ENCODE measurements at regions not wholly inside any gene's neighbourhood (a gene's known extent, or its start where the extent isn't known, plus 50 kb on each side); places are given as distances from the start of the nearest gene placed in this dataset.

- intact Hi-C loops (cut with DNase I): no loop called here
These were observed 173.3 kb upstream of the GOLIM4 start for GRCh38 chr3:168269001-168269400.

GRCh38 chr3:168267179-168267578, 171.5 kb upstream of the GOLIM4 start:
- no peaks in the 10 kb centered on the region for H3K36me3 ChIP-seq
- no peak for DNase-seq
- no peak overlapping the region for H3K9ac ChIP-seq (ENCODE audit: low read depth in 2 of 2, low read length in 2 of 2)
- no peak overlapping the region for H3K27ac ChIP-seq
- H3K9me3 ChIP-seq: no peaks in the 10 kb centered on the region
- H3K4me1 ChIP-seq: no peaks in the 10 kb centered on the region
- no peak overlapping the region for H3K4me3 ChIP-seq
- intact Hi-C loops (cut with DNase I): no loop called here
- no peaks in the 10 kb centered on the region for H3K27me3 ChIP-seq
- no peak for TF ChIP-seq CTCF (IDR thresholded peaks at IDR 0.05)

More at GRCh38 chr3:168269001-168269400, 173.3 kb upstream of the GOLIM4 start:
- Histone ChIP-seq H3K27ac (no peak overlapping the region), H3K9ac (ENCODE audit: low read depth in 2 of 2, low read length in 2 of 2) (no peak overlapping the region), H3K4me3 (no peak overlapping the region), H3K27me3 (no peaks in the 10 kb centered on the region), H3K36me3 (no peaks in the 10 kb centered on the region), H3K4me1 (no peaks in the 10 kb centered on the region), H3K9me3 (no peaks in the 10 kb centered on the region)
- no peak for DNase-seq
- no peak for TF ChIP-seq CTCF (IDR thresholded peaks at IDR 0.05)

GRCh38 chr3:168266335-168266734, 170.6 kb upstream of the GOLIM4 start:
- no peak overlapping the region for H3K9ac ChIP-seq (ENCODE audit: low read depth in 2 of 2, low read length in 2 of 2)
- no peaks in the 10 kb centered on the region for H3K9me3 ChIP-seq
- intact Hi-C loops (cut with DNase I): no loop called here
- no peak overlapping the region for H3K4me3 ChIP-seq
- H3K27ac ChIP-seq: no peak overlapping the region
- H3K27me3 ChIP-seq: no peaks in the 10 kb centered on the region
- DNase-seq: no peak
- TF ChIP-seq CTCF (IDR thresholded peaks at IDR 0.05): no peak
- no peaks in the 10 kb centered on the region for H3K36me3 ChIP-seq
- no peaks in the 10 kb centered on the region for H3K4me1 ChIP-seq

- H3K4me3 ChIP-seq: no peak overlapping the region
- no peak overlapping the region for H3K9ac ChIP-seq (ENCODE audit: low read depth in 2 of 2, low read length in 2 of 2)
- H3K27ac ChIP-seq: no peak overlapping the region
- intact Hi-C loops (cut with DNase I): no loop called here
- DNase-seq: no peak
- H3K36me3 ChIP-seq: no peaks in the 10 kb centered on the region
- no peaks in the 10 kb centered on the region for H3K9me3 ChIP-seq
- no peak for TF ChIP-seq CTCF (IDR thresholded peaks at IDR 0.05)
- H3K4me1 ChIP-seq: no peaks in the 10 kb centered on the region
- H3K27me3 ChIP-seq: no peaks in the 10 kb centered on the region
These were observed 167.2 kb upstream of the GOLIM4 start for GRCh38 chr3:168262887-168263286.

- DNase-seq: no peak
- TF ChIP-seq CTCF (IDR thresholded peaks at IDR 0.05): no peak
These were observed 165.1 kb upstream of the GOLIM4 start for GRCh38 chr3:168260859-168261258.

GRCh38 chr3:168251371-168251770, 155.6 kb upstream of the GOLIM4 start:
- Histone ChIP-seq H3K4me1 (peaks cover 10% of the 10 kb centered on the region), H3K4me3 (no peak overlapping the region), H3K27me3 (peaks cover 34% of the 10 kb centered on the region), H3K27ac (no peak overlapping the region), H3K9me3 (no peaks in the 10 kb centered on the region), H3K9ac (ENCODE audit: low read depth in 2 of 2, low read length in 2 of 2) (no peak overlapping the region), H3K36me3 (no peaks in the 10 kb centered on the region)
- DNase-seq: no peak
- intact Hi-C loops (cut with DNase I): no loop called here
- no peak for TF ChIP-seq CTCF (IDR thresholded peaks at IDR 0.05)

More at GRCh38 chr3:168260859-168261258, 165.1 kb upstream of the GOLIM4 start:
- no peaks in the 10 kb centered on the region for H3K9me3 ChIP-seq
- H3K27me3 ChIP-seq: no peaks in the 10 kb centered on the region
- no peaks in the 10 kb centered on the region for H3K36me3 ChIP-seq
- no peak overlapping the region for H3K9ac ChIP-seq (ENCODE audit: low read depth in 2 of 2, low read length in 2 of 2)
- intact Hi-C loops (cut with DNase I): no loop called here
- H3K4me1 ChIP-seq: no peaks in the 10 kb centered on the region
- H3K27ac ChIP-seq: no peak overlapping the region
- no peak overlapping the region for H3K4me3 ChIP-seq
